ENCODE measurements at regions not wholly inside any gene's neighbourhood (a gene's known extent, or its start where the extent isn't known, plus 50 kb on each side); places are given as distances from the start of the nearest gene placed in this dataset.

- TF ChIP-seq CTCF (conservative IDR thresholded peaks at IDR 0.05 in 1 of 2, IDR thresholded peaks at IDR 0.05 in 1 of 2; ENCODE audit: low read depth in 1 of 2, low read length in 2 of 2): no peak
- TF ChIP-seq EZH2 (IDR thresholded peaks at IDR 0.05; ENCODE audit: low read length, missing control alignments): no peak
These were observed 124.5 kb upstream of the PKDCC start for GRCh38 chr2:41923156-41923786.

Data from fibroblast of lung (primary cell).